ENCODE measurements at regions not wholly inside any gene's neighbourhood (a gene's known extent, or its start where the extent isn't known, plus 50 kb on each side); places are given as distances from the start of the nearest gene placed in this dataset.
"Not testable (repeated sequence)": the region's sequence is repeated elsewhere in the genome, so short reads cannot be mapped to it uniquely, and the experiment has no call there.

DNA sequence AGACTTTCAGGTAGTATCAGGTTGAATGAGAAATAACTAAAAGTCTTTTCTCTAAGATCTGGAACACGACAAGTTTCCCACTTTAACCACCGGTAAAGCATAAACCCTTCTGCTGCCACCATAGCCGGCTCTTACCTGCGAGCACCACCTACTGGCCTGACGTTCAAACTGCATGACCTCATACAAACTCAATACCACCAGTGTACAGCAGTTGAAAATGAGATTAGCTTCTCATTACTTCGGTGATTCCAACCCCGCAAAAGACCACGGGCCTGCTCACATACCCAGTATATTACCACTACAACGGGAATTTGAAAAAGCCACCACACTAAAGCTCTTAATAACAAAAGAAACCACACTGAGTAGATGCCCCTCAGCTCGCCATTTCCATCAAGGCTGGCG, 1238.6 kb downstream of the TMEM121 start:
- not testable (repeated sequence) for DNase-seq

DNA sequence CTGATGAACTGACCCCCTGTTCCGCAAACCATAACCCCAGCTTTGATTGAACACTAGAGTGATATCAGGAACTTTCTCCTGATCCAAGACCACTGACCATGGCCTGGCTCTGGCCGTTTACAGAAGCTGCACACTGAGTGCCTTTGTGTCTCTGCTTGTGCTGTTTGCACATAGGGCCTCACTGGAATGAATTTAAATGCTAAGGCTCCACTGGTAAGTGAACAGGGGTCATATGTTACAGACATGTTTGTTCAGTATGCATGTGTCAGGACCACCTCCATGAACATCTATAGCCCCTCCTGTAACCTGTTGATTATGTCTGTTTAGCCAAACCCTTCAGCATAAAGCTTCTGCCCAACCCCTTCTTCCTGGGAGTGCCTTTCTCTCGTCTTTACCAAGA, 1239.8 kb downstream of the TMEM121 start:
- DNase-seq = no peak

DNA sequence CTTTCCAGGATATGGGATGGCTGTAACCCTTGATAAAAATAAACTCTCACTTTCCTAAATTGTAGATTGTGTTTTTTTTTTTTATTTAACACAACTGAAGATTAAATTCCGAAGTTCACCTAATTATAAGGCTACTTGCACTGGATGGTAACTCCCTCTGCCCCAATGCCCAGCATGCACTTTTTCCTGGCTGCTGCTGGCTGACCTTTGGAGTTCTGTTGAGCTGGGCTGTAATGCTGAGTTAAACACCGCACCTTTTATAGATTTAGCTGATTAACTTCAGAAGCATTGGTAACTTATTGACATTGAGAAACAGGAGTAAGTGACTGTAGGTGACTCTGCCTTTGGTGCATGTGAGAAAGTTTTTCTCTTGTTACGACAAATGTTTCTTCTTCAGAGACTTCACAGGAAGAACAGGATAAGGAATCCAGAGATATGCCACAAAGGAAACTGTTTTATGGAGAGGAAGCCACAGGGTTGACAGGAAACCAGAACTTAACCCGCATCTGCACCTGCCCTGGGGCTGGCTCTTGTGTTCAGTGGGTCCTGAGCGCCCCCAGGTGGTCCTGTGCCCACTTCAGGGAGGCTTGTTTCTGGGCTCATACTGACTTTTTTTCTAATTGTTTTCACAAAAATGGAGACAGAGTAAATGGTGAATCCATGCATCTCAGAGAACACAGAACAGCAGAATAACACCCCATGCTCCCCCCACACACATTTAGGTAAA, 1240.3 kb downstream of the TMEM121 start:
- DNase-seq = not testable (repeated sequence)

GRCh38 chr14:106768230-106768629, 1241.8 kb downstream of the TMEM121 start:
- not testable (repeated sequence) for DNase-seq

DNA sequence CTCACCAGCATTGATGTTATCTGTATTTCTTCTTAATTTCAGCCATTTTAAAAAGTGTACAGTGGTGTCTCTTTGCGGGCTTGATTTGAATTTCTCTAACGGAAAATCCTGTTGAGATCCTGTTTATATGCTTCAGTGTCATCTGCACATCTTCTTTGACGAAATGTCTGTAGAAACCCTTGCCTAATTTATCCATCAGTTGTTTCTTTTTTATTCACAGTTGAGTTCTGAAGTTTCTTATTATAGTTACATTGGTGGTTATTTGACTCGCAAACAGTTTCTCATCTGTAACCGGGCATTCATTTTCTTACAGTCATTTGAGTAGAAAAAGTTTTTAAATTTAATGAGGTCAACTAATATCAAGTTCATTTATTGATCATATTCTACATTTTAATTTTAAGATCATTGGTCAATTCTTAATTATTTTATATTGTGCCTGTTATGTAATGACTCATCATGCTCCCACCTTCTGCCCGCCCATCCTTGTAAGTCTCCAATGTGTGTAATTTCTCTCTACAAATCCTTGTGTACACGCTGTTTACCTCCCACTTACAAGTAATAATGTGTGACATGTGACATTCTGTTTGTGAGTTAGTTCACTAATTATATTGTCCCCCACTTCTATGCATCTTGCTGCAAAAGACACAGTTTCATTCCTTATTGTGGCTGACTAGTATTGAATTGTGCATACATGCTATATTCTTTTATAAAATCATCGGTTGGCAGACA, 1242.8 kb downstream of the TMEM121 start:
- DNase-seq = not testable (repeated sequence)

DNA sequence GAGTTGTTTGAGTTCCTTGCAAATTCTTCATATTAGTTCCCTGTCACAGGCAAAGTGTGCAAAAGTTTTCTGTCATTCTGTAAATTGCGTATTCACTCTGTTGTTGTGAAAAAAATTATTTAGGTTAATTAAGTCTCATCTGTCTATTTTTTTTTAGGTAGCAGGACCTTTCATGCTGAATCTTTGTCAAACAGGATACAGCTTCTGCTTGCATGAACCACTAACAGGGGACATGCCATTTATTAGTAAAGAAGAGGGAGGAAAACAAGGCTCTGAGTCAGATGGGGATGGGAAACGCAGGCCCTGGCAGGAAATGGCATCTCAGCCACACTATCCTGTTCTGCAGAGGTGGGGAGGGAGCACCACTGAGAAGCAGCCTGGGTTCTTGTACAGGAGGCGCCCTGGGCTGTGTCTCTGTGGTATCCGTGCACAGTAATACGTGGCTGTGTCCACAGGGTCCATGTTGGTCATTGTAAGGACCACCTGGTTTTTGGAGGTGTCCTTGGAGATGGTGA, 1243.8 kb downstream of the TMEM121 start:
- DNase-seq = not testable (repeated sequence)

DNA sequence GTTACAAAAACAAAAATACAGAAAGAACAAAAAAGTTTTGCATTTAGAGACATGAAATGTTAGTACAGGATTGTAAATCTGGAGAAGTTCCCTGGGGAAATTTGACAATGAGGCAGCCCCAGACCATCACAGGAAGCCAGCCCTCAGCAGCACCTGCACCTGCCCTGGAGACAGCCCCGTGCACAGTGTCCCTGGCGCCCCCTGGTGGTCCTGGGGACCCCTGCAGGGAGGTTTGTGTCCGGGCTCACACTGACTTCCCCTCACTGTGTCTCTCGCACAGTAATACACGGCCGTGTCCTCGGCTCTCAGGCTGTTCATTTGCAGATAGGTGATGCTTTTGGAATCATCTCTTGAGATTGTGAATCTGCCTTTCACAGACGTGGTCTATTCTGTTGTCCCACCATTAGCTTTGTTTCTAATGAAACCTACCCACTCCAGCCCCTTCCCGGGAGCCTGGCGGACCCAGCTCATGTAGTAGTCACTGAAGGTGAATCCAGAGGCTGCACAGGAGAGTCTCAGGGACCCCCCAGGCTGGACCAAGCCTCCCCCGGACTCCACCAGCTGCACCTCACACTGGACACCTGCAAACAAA, 1248.6 kb downstream of the TMEM121 start:
- not testable (repeated sequence) for DNase-seq

DNA sequence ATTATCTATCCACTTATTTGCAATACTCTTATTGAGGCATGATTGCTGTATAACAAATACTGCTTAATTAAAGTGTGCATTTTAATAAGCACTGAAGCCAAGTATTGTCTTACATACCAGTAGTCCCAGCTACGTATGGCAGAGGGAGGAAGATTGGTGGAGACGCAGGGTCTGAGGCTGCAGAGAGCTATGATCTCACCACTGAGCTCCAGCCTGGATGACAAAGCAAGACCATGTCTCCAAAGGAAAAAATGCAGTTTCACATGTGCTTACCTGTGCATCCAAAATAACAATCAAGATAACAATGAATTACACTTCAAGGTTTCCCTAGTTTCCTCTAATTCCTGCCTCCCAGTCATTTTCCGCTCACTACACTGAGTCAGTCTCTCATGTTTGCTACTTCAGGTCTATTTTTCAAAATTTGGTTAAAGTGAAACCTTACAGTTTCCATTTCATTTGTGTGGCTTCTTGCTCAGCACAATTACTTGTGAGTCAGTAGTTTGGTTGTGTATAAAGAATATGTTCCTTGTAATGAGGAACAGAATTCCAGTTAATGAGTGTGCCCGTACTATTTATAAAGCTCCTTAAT, 1250.1 kb downstream of the TMEM121 start:
- no peak for DNase-seq

DNA sequence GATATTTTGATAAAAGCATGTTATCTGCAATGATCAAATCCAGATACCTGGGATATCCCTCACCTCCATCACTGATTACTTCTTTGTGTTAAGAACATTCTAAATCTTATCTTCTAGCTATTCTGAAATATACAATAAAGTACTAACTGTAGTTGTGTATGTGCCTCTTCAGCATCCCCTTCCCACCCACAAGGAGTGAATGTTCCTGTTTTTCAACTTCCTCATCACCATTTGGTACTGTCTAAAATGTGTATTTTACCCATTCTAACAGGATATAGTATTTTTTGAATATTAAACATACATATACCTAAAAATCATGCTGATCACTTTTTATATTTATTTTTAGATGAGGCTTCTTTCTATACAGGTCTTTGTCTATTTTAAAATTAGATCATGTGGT, 1252.6 kb downstream of the TMEM121 start:
- DNase-seq = no peak

DNA sequence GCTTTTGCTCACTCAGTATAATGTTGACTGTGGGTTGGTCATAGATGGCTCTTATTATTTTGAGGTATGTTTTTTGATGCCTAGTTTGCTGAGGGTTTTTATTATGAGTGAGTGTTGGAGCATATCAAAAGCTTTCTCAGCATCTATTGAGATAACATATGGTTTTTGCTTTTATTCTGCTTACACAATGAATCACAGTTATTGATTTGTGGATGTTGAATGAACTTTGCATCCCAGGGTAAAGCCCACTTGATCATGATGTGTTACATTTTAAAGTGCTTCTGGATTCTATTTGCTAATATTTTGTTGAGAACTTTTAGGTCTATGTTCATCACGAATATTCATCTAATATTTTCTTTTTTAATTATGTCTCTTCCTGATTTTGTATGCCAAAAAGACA, 1260.3 kb downstream of the TMEM121 start:
- DNase-seq = no peak

DNA sequence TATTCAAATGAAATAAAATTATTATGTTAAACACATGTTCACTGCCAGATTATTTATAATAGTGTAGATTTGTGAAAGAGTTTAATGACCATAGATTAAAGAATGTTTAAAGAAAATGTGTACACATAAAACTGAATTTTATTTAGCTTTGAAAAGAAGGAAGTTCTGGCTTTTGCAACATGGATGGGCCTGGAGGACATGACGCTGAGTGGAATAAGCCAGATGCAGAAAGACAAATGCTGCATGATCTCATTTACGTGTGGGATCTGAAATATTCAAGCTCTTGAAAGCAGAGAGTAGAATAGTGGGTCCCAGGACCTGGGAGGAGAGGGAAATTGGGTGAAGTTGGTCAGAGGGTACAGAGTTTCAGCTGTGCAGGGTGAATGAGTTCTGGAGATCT, 1261.2 kb downstream of the TMEM121 start:
- DNase-seq = no peak

- no peak for DNase-seq
Measured at GRCh38 chr14:106788534-106788933, 1262.2 kb downstream of the TMEM121 start.

GRCh38 chr14:106789318-106789717, 1262.9 kb downstream of the TMEM121 start:
- no peak for DNase-seq

DNA sequence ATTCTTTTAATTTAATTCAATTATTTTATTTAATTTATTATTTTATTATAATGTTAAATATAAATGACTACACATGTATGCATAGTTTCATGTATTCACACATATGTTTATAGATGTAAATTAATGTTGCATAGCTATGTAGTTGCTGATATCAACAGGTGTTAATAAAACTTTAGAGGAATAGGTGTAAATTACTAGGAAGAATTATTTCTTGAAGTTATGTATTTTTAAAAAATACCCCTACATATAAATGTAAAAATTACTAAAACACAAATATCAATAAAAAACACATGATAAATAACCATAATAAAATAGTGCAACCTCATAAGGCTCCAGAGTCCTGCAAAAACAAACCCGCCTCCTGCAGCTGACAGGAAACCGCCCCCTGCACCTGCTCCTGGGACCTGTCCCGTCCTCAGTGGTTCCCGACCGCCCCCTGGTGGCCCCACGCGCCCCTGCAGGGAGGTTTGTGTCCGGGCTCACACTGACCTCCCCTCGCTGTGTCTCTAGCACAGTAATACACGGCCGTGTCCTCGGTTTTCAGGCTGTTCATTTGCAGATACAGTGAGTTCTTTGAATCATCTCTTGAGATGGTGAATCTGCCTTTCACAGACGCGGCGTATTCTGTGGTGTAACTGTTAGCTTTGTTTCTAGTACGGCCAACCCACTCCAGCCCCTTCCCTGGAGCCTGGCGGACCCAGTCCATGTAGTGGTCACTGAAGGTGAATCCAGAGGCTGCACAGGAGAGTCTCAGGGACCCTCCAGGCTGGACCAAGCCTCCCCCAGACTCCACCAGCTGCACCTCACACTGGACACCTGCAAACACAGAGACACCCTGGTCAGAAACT, 1264.0 kb downstream of the TMEM121 start:
- peak; percentile 34 to 52 for DNase-seq

DNA sequence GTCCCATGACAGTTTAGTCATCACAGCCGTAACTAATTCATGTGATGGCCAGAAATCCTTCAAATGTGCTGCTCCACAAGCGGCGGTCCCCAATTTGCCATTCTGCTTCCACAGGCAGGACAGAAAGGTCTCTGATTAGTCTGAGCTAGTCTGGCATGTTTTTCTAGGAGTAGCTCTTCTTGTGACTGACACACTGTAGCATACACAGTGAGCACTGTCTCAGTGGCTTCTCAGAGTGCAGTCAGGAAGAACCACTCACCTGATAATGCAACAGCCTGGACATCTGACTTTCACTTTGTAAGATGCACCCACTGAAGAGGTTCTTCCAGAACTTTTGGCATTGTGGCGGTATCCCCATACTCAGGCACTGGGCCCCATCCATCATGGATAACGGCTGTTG, 1266.2 kb downstream of the TMEM121 start:
- DNase-seq = no peak

DNA sequence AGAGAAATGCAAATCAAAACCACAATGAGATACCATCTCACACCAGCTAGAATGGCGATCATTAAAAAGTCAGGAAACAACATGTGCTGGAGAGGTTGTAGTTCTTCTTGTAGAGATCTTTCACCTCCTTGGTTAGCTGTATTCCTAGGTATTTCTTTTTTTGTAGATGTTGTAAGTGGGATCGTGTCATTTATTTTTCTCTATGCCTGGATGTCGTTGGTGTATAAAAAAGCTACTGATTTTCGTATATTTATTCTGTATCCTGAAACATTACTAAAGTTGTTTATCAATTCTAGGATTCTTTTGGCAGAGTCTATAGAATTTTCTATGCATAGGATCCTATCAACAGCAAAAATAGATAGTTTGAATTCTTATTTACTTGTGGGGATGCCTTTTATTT, 1271.8 kb downstream of the TMEM121 start:
- not testable (repeated sequence) for DNase-seq

GRCh38 chr14:106802413-106803364, 1276.3 kb downstream of the TMEM121 start:
- peak; percentile 26 to 41 for DNase-seq

- DNase-seq = no peak
Measured at GRCh38 chr14:106803379-106803778, 1277.0 kb downstream of the TMEM121 start.

DNA sequence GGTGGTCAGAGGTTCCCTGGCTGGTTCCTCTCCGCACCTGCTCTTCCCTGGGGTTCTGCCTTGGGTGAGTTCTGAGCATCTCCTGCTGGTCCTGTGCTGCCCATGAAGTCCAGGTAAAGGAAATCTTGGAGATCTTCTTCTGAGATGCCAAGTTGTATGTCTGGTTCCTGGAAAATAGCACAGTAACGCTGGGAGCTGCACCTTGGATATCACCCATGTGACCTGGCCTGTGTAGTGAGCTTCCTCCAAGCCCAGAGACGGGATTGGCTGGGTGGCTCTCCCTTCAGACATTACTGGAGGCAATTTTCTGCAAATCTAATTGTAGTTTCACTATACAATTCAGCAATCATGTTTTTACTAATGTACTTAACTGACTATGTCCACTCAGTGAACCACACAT, 1281.1 kb downstream of the TMEM121 start:
- DNase-seq = no peak

- DNase-seq = no peak
Measured at GRCh38 chr14:106808458-106808857, 1282.1 kb downstream of the TMEM121 start.

GRCh38 chr14:106808907-106809306, 1282.5 kb downstream of the TMEM121 start:
- no peak for DNase-seq

Measured in NCI-H1930 (cell line).